ENCODE measurements at regions not wholly inside any gene's neighbourhood (a gene's known extent, or its start where the extent isn't known, plus 50 kb on each side); places are given as distances from the start of the nearest gene placed in this dataset.

DNA sequence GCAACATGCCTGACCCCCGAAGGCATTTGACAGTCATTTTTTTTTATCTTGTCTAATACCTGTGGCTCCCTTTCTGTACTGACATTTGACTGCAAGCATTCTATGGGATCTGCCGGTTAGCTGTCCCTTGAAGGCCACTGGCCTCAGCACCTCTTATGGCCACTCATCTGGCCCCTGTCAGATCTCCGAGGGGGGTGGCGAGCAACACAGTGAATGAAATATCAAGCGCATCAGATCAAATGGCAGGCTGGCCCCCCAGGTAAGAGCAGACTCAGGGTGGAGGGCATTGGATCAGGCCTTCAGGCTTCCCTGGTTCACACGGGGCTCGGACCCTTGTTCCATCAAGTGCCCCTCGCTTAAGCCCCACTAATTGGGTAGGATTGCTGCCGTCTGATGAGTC, 199.6 kb upstream of the MKI67 start:
- Histone ChIP-seq H3K27ac (no peak overlapping the region), H3K4me1 (ENCODE audit: insufficient read depth) (no peaks in the 10 kb centered on the region), H3K4me3 (no peak overlapping the region), H3K27me3 (no peaks in the 10 kb centered on the region), H3K36me3 (no peaks in the 10 kb centered on the region), H3K9me3 (no peaks in the 10 kb centered on the region)
- intact Hi-C loops (cut with DNase I): no loop called here
- no peak for DNase-seq
- no peak for TF ChIP-seq EP300 (IDR thresholded peaks at IDR 0.05)
- TF ChIP-seq, protein P1, sequence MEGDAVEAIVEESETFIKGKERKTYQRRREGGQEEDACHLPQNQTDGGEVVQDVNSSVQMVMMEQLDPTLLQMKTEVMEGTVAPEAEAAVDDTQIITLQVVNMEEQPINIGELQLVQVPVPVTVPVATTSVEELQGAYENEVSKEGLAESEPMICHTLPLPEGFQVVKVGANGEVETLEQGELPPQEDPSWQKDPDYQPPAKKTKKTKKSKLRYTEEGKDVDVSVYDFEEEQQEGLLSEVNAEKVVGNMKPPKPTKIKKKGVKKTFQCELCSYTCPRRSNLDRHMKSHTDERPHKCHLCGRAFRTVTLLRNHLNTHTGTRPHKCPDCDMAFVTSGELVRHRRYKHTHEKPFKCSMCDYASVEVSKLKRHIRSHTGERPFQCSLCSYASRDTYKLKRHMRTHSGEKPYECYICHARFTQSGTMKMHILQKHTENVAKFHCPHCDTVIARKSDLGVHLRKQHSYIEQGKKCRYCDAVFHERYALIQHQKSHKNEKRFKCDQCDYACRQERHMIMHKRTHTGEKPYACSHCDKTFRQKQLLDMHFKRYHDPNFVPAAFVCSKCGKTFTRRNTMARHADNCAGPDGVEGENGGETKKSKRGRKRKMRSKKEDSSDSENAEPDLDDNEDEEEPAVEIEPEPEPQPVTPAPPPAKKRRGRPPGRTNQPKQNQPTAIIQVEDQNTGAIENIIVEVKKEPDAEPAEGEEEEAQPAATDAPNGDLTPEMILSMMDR (IDR thresholded peaks at IDR 0.05): no peak
- no peak for TF ChIP-seq POLR2A (IDR thresholded peaks at IDR 0.05)
- 64 to 83% (median 73%) methylated on average over 9 of the region's 9 CpGs for WGBS, 3 donors

DNA sequence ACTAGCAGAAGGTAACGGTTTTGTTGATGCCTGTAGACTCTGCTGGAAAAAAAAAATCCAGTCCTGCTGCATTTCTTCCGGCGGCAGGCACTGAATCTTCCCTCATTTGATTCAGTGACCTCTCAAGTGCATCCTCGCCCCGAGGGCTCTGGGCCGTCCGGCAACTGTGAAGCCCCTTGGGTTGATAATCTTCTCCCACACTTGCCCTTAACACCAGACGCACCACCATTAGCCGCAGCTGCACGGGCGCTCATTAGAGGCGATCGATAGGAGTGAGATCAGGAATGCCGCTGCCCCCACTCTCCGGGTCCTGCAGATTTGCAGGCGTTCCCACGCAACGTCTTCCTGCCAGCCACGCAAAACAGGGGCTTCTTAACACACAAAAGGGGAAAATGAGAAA, 200.0 kb upstream of the MKI67 start:
- Histone ChIP-seq H3K27me3 (no peaks in the 10 kb centered on the region), H3K4me1 (ENCODE audit: insufficient read depth) (no peaks in the 10 kb centered on the region), H3K36me3 (no peaks in the 10 kb centered on the region), H3K9me3 (no peaks in the 10 kb centered on the region), H3K27ac (no peak overlapping the region), H3K4me3 (no peak overlapping the region)
- 48 to 68% (median 52%) methylated on average over 19 of the region's 19 CpGs for WGBS, 3 donors
- DNase-seq: no peak
- no peak for TF ChIP-seq POLR2A (IDR thresholded peaks at IDR 0.05)
- TF ChIP-seq, protein P1 (IDR thresholded peaks at IDR 0.05): no peak
- no peak for TF ChIP-seq EP300 (IDR thresholded peaks at IDR 0.05)
- intact Hi-C loops (cut with DNase I): no loop called here

DNA sequence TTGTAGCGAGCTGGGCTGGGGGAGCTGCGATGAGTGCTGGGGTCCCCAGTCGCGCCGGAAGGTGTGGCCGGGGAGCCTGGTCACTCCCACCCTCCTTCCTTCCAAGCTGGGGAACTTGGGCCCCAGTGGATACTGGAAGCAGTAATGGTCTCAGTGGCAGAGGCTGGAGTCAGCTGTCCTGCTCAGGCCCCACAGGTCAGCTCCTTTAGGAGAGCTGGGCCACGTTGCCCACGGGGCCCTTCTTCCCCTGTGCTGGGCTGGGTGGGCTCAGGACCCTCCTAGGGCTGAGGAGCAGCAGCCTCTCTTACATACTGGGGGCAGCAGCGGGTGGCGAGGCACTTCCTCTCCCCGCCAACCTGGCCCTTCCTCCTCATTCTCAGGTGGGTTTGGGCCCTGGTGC, 200.6 kb upstream of the MKI67 start:
- intact Hi-C loops (cut with DNase I): no loop called here
- Histone ChIP-seq H3K36me3 (no peaks in the 10 kb centered on the region), H3K4me3 (no peak overlapping the region), H3K9me3 (no peaks in the 10 kb centered on the region), H3K27me3 (no peaks in the 10 kb centered on the region), H3K27ac (no peak overlapping the region), H3K4me1 (ENCODE audit: insufficient read depth) (no peaks in the 10 kb centered on the region)
- no peak for DNase-seq
- TF ChIP-seq EP300 (IDR thresholded peaks at IDR 0.05) (no peak), POLR2A (IDR thresholded peaks at IDR 0.05) (no peak)
- TF ChIP-seq, protein P1 (IDR thresholded peaks at IDR 0.05): no peak
- 87 to 92% (median 90%) methylated on average over 11 of the region's 11 CpGs for WGBS, 3 donors

DNA sequence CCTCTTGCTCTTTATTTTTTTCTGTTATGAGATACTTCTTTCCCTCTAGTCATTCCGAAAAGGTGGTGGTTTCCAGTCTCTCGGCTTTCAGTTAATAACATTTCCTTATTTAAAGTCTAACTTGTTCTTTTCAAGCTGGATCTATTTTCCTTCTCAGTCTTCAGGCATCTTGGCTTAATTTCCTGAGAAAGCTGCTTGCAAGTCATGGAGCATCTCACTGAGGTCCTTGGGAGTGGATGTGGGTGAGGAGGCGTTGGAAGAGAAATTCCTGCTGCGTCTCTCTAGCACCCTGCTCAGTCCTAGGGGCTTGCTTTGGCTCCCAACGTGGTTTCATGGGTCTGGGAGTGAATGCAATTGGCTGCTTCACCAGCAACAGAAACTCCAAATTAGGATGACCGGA, 210.2 kb upstream of the MKI67 start:
- no peak overlapping the region for H3K27ac ChIP-seq
- intact Hi-C loops (cut with DNase I): no loop called here
- no peaks in the 10 kb centered on the region for H3K4me1 ChIP-seq (ENCODE audit: insufficient read depth)
- no peak overlapping the region for H3K4me3 ChIP-seq
- no peaks in the 10 kb centered on the region for H3K27me3 ChIP-seq
- WGBS, 3 donors: 71 to 84% (median 74%) methylated on average over 6 of the region's 6 CpGs
- no peaks in the 10 kb centered on the region for H3K36me3 ChIP-seq
- DNase-seq: no peak
- TF ChIP-seq EP300 (IDR thresholded peaks at IDR 0.05): no peak
- TF ChIP-seq, protein P1 (IDR thresholded peaks at IDR 0.05): no peak
- H3K9me3 ChIP-seq: no peaks in the 10 kb centered on the region

Measured in ovary (tissue), 7 donors.